Gastroesophageal sphincter (tissue), 4 donors: ENCODE measurements at regions not wholly inside any gene's neighbourhood (a gene's known extent, or its start where the extent isn't known, plus 50 kb on each side); places are given as distances from the start of the nearest gene placed in this dataset.

Experiments used
- ATAC-seq: fragments of 150-250 bp; one replicate; pipeline ENCODE4 v1.9.1; 2016; ENCODE audit warnings: mild to moderate bottlenecking, moderate library complexity
- H3K27ac ChIP-seq, 4 donors: fragments of 200-600 bp; sonication (generic) in 3 of 4; 1 replicate in 3 of 4; 2 replicates in 1 of 4; pipeline ENCODE4 v1.5.1; 2016 to 2019
- H3K27me3 ChIP-seq: fragments of 200-600 bp; sonication (generic); one replicate; pipeline ENCODE4 v1.5.1; 2019
- H3K36me3 ChIP-seq, 2 donors: fragments of 200-600 bp; sonication (generic); one replicate each; pipeline ENCODE4 v1.5.1; 2019; ENCODE audit warnings: control low read depth in 1 of 2
- H3K4me1 ChIP-seq, 3 donors: fragments of 200-600 bp; sonication (generic); 1 replicate in 2 of 3; 2 replicates in 1 of 3; pipeline ENCODE4 v1.5.1; 2016 to 2019; ENCODE audit warnings: control low read depth in 2 of 3
- H3K4me3 ChIP-seq, 2 donors: fragments of 200-600 bp; sonication (generic); one replicate each; pipeline ENCODE4 v1.5.1; 2019; ENCODE audit warnings: mild to moderate bottlenecking in 1 of 2, moderate library complexity in 1 of 2
- H3K9me3 ChIP-seq, 3 donors: fragments of 200-600 bp; sonication (generic); one replicate each; pipeline ENCODE4 v1.5.1; 2017 to 2019; ENCODE audit warnings: control low read depth in 2 of 3
- CTCF ChIP-seq, 4 experiments: fragments of 200-600 bp in 2 of 4; fragments of 450-650 bp in 2 of 4; sonication (generic) in 1 of 4; IDR thresholded peaks; one replicate each; pipeline ENCODE4 v1.5.1; 2017 to 2019; ENCODE audit warnings: antibody characterized with exemption in 4 of 4, mild to moderate bottlenecking in 2 of 4, moderate library complexity in 2 of 4
- EP300 ChIP-seq: sonication (generic); formaldehyde crosslinking; IDR thresholded peaks from one replicate; pipeline ENCODE4 v1.6.1; 2017; ENCODE audit warnings: antibody characterized with exemption, mild to moderate bottlenecking
- POLR2A ChIP-seq, 2 donors: fragments of 450-650 bp; IDR thresholded peaks; one replicate each; pipeline ENCODE4 v1.6.1; 2017; ENCODE audit warnings: antibody characterized with exemption in 2 of 2, mild to moderate bottlenecking in 2 of 2, moderate library complexity in 1 of 2
- POLR2AphosphoS5 ChIP-seq: sonication (generic); formaldehyde crosslinking; IDR thresholded peaks from one replicate; pipeline ENCODE4 v1.6.1; 2017; ENCODE audit warnings: antibody characterized with exemption
- WGBS, 2 donors: methylation state at CpG; one replicate each; pipeline ENCODE4 v1.1.5; 2018; ENCODE audit warnings: low coverage in 1 of 2; 5-methylcytosine and 5-hydroxymethylcytosine counted together

GRCh38 chr18:78771496-78772359, 207.9 kb upstream of the SALL3 start:
- Histone ChIP-seq H3K4me3 (no peak overlapping the region), H3K27ac (no peak overlapping the region), H3K4me1 (no peaks in the 10 kb centered on the region), H3K27me3 (peaks cover 60% of the 10 kb centered on the region), H3K9me3 (no peaks in the 10 kb centered on the region), H3K36me3 (no peaks in the 10 kb centered on the region)
- ATAC-seq = no peak
- TF ChIP-seq EP300 = no peak
- TF ChIP-seq CTCF (IDR thresholded peaks at IDR 0.05) = no peak
- no peak for TF ChIP-seq POLR2AphosphoS5
- TF ChIP-seq POLR2A (IDR thresholded peaks at IDR 0.05) = no peak
- 65 to 68% methylated on average over 5 to 9 of the region's 22 CpGs for WGBS, 2 donors

DNA sequence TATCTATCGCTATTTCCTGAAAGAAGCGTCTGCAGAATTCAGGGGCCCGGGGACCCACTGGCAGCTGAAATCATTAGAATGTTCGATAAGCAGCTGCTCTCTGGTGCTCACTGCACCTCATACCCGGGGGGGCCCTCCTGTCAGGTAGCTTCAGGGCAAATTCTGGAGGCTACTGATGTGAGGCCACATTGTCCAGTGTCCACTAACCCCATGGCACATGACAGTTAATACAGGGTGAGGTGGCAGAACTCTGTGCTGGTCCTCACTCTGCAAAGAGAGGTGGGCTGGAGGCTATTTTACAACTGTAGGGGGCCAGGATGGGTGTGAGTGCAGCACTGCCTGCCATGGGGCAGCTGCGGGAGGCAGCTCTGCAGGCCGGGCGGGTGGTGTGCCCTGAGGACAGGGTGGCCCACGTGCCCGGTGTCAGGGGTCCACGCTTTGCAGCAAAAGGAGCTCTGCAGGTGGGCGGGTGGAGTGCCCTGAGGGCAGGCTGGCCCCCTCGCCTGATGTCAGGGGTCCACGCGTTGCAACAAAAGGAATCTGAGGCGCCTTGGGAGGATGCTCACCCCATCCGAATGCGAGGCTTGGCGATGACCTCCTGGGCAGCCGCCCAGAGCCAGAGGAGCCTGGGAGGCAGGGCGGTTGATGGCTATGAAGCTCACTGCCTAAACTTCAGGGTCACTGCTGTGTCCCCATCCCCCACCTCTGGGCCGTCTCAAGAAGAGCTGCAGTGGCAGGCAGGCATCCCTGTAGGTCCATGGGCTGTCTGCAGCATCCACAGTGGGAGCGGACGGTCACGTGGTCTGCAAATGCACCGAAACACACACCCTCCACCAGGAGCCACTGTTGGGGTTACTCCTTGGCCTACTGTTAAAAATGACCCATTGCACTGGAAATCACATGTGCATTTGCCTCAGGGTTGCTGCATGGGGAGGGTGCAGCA, 207.0 kb upstream of the SALL3 start:
- H3K36me3 ChIP-seq = no peaks in the 10 kb centered on the region
- no peaks in the 10 kb centered on the region for H3K4me1 ChIP-seq
- no peak for TF ChIP-seq CTCF (IDR thresholded peaks at IDR 0.05)
- no peak for TF ChIP-seq POLR2AphosphoS5
- TF ChIP-seq POLR2A (IDR thresholded peaks at IDR 0.05) = no peak
- no peak overlapping the region for H3K4me3 ChIP-seq
- peaks cover 51% of the 10 kb centered on the region for H3K27me3 ChIP-seq
- ATAC-seq = no peak
- H3K27ac ChIP-seq = no peak overlapping the region
- 42 to 74% methylated on average over 5 to 13 of the region's 26 CpGs for WGBS, 2 donors
- no peaks in the 10 kb centered on the region for H3K9me3 ChIP-seq

GRCh38 chr18:78773303-78773755, 206.3 kb upstream of the SALL3 start:
- no peaks in the 10 kb centered on the region for H3K9me3 ChIP-seq
- no peaks in the 10 kb centered on the region for H3K4me1 ChIP-seq
- H3K36me3 ChIP-seq = no peaks in the 10 kb centered on the region
- H3K27me3 ChIP-seq = peaks cover 46% of the 10 kb centered on the region
- 49 to 88% methylated on average over 3 to 4 of the region's 7 CpGs for WGBS, 2 donors
- no peak overlapping the region for H3K4me3 ChIP-seq
- TF ChIP-seq CTCF (IDR thresholded peaks at IDR 0.05) (no peak), EP300 (no peak), POLR2AphosphoS5 (no peak), POLR2A (IDR thresholded peaks at IDR 0.05) (no peak)
- no peak overlapping the region for H3K27ac ChIP-seq
- ATAC-seq = no peak

GRCh38 chr18:78773819-78774218, 205.8 kb upstream of the SALL3 start:
- Histone ChIP-seq H3K4me3 (no peak overlapping the region), H3K27me3 (peaks cover 41% of the 10 kb centered on the region), H3K9me3 (no peaks in the 10 kb centered on the region), H3K27ac (no peak overlapping the region), H3K36me3 (no peaks in the 10 kb centered on the region), H3K4me1 (no peaks in the 10 kb centered on the region)
- no peak for ATAC-seq
- TF ChIP-seq POLR2AphosphoS5 = no peak
- TF ChIP-seq EP300 = no peak
- TF ChIP-seq CTCF (IDR thresholded peaks at IDR 0.05) = no peak
- no peak for TF ChIP-seq POLR2A (IDR thresholded peaks at IDR 0.05)
- WGBS, 2 donors = 77 to 100% methylated on average over 1 to 5 of the region's 9 CpGs
